ENCODE measurements at regions not wholly inside any gene's neighbourhood (a gene's known extent, or its start where the extent isn't known, plus 50 kb on each side); places are given as distances from the start of the nearest gene placed in this dataset.

DNA sequence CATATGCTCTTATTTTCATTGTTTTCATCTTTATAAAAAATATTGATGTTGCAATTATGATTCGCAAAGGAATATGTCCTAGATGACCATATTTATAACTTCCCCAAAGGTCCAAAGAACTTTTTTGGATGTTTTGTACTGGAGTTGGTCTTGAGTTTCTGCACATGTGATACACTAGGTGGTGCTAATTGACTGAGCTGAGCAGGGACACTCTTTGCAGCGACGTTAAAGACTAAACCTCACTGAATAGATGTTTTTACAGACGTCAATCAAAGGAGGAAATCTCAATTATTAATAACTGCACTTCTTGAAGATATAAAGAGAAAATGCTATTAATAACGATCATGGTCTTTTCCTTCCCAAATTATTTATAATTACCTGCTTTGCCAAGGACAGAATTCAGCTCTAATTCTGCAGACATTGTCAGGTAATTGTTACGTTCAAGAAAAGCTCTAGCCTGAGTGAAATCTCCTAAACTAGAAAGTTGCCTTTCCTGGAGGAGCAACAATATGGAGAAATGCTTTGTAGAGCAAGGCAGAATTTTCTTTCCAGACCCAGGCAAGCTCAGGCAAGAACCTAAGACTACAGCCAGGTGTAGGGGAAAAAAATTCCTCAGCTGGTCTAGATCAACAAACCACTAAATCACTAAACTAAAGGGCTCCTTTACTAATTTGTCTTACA lies 119.3 kb upstream of the RBBP8 start:
- 39% methylated on average over 2 of the region's 6 CpGs for WGBS
- H3K79me1 ChIP-seq (replicated peaks; ENCODE audit: low read length, poor library complexity, severe bottlenecking) = no peaks in the 10 kb centered on the region
- no peak overlapping the region for H3K4me2 ChIP-seq (ENCODE audit: low read length, poor library complexity, severe bottlenecking)

DNA sequence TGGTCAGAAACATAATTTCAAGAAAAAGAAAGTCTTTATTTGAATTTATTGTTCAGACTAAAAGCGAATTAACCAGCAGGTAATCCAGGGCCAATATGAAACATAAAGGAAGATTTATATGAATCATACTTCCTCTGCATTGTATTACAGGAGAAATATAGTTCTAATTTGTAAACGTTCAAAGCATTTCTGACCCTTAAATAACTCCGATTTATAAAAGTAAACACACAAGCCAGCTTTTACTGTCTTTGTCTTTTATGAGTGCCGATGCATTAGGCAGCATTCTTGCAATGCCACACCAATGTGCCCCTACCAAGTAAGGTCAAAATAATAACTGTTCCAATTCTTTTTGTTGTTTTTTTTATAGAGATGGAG lies 118.8 kb upstream of the RBBP8 start:
- H3K27me3 ChIP-seq (ENCODE audit: control insufficient read depth in 1 of 2, insufficient read depth in 1 of 2, low read length in 2 of 2) = peaks cover 0 to 4% of the 10 kb centered on the region in 2 experiments
- WGBS = 77% methylated on average over 2 of the region's 4 CpGs

More for the DNA sequence above, 119.3 kb upstream of the RBBP8 start:
- H4K8ac ChIP-seq (ENCODE audit: low read length) = no peak overlapping the region
- H3K4me3 ChIP-seq (ENCODE audit: insufficient read depth in 1 of 2, low read depth in 1 of 2, low read length in 2 of 2) = no peak overlapping the region
- peaks cover 3% of the 10 kb centered on the region for H3K4me1 ChIP-seq (ENCODE audit: control insufficient read depth, insufficient read depth, low read depth, low read length)
- H3K9me3 ChIP-seq (ENCODE audit: control insufficient read depth, low read length) = no peaks in the 10 kb centered on the region
- H3K9ac ChIP-seq (ENCODE audit: low read length) = no peak overlapping the region
- no peak overlapping the region for H2BK120ac ChIP-seq (ENCODE audit: low read depth, low read length)
- no peak overlapping the region for H3K18ac ChIP-seq (ENCODE audit: low read depth in 1 of 2, low read length in 2 of 2)
- H2AK5ac ChIP-seq (ENCODE audit: low read length, severe bottlenecking) = no peak overlapping the region
- no peaks in the 10 kb centered on the region for H3K36me3 ChIP-seq (ENCODE audit: control insufficient read depth in 1 of 2, insufficient read depth in 2 of 2, low read depth in 1 of 2, low read length in 2 of 2)
- no peak overlapping the region for H2BK5ac ChIP-seq (ENCODE audit: low read depth, low read length, poor library complexity, severe bottlenecking)
- H4K91ac ChIP-seq (ENCODE audit: low read length) = no peak overlapping the region
- H3K23ac ChIP-seq (ENCODE audit: low read length in 2 of 2) = no peak overlapping the region
- no peak overlapping the region for H2AFZ ChIP-seq (ENCODE audit: low read depth, low read length)
- H3K27ac ChIP-seq (ENCODE audit: low read length, poor library complexity, severe bottlenecking) = no peak overlapping the region
- no peak overlapping the region for H2BK12ac ChIP-seq (ENCODE audit: low read length in 2 of 2)
- DNase-seq = peak; percentile 36
- H3K4ac ChIP-seq (ENCODE audit: low read depth in 1 of 2, low read length in 2 of 2) = no peak overlapping the region
- H2BK15ac ChIP-seq (ENCODE audit: low read depth, poor library complexity, severe bottlenecking) = no peak overlapping the region
- peaks cover 0 to 4% of the 10 kb centered on the region in 2 experiments for H3K27me3 ChIP-seq (ENCODE audit: control insufficient read depth in 1 of 2, insufficient read depth in 1 of 2, low read length in 2 of 2)
- no peak overlapping the region for H3K14ac ChIP-seq (ENCODE audit: low read length in 2 of 2)

DNA sequence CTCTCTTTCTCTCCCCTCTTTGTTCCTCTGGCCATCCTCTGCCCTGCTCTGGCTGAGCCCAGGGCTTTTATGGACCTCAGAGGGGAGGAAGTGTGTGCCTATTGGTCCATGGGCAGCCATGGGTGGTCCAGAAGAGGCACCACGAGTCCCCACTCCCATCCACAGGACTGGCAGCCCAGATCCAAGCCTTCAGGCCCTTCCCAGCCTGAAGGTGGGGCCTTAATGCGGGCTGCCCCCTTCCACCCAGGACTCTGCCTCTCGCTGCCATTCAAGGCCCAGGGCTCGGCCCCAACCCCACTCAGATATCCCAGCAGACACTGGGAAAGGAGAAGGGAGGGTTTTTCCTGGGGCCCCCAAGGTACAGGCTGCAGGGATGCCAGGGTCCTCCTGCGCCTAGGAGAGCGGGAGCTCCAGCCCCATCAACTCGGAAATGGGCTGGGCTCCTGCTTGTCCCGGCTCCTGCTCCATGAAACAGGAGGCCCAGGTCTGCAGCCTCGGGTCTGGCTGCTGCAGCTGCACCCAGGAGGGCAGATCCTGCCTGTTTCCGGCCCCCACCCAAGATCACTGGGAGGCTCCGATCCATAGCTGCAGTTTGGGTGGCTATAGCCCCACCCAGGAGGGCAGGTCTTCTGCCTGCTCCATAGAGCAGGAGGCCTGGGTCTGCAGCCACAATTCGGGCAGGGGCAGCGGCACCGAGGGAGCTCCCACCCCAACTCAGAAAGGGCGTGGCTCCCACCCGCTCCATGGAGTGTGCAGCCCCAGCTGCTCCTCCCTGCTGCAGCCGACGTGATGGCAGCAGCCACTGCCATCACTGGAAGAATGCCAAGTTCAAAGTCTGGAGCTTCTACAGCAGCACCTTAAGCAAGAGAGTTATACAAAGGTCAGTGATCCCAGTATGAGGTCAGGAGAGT lies 116.6 kb upstream of the RBBP8 start:
- H3K9me3 ChIP-seq (ENCODE audit: control insufficient read depth, low read length) = no peaks in the 10 kb centered on the region
- H2BK120ac ChIP-seq (ENCODE audit: low read depth, low read length) = peak overlapping the region; percentile 19
- H3K79me1 ChIP-seq (replicated peaks; ENCODE audit: low read length, poor library complexity, severe bottlenecking) = no peaks in the 10 kb centered on the region
- H2AK5ac ChIP-seq (ENCODE audit: low read length, severe bottlenecking) = peak overlapping the region; percentile 63
- H3K18ac ChIP-seq (ENCODE audit: low read depth in 1 of 2, low read length in 2 of 2) = no peak overlapping the region
- no peak overlapping the region for H3K4me2 ChIP-seq (ENCODE audit: low read length, poor library complexity, severe bottlenecking)
- H2BK15ac ChIP-seq (ENCODE audit: low read depth, poor library complexity, severe bottlenecking) = no peak overlapping the region
- H3K9ac ChIP-seq (ENCODE audit: low read length) = no peak overlapping the region
- WGBS = 79% methylated on average over 16 of the region's 18 CpGs
- H2AFZ ChIP-seq (ENCODE audit: low read depth, low read length) = no peak overlapping the region
- H3K4ac ChIP-seq (ENCODE audit: low read depth in 1 of 2, low read length in 2 of 2) = no peak overlapping the region
- no peak overlapping the region for H2BK12ac ChIP-seq (ENCODE audit: low read length in 2 of 2)
- peaks cover 5% of the 10 kb centered on the region for H3K4me1 ChIP-seq (ENCODE audit: control insufficient read depth, insufficient read depth, low read depth, low read length)
- H4K8ac ChIP-seq (ENCODE audit: low read length) = no peak overlapping the region
- H3K27ac ChIP-seq (ENCODE audit: low read length, poor library complexity, severe bottlenecking) = no peak overlapping the region
- no peak overlapping the region for H3K14ac ChIP-seq (ENCODE audit: low read length in 2 of 2)
- H4K91ac ChIP-seq (ENCODE audit: low read length) = no peak overlapping the region
- peaks cover 0 to 4% of the 10 kb centered on the region in 2 experiments for H3K27me3 ChIP-seq (ENCODE audit: control insufficient read depth in 1 of 2, insufficient read depth in 1 of 2, low read length in 2 of 2)
- H3K4me3 ChIP-seq (ENCODE audit: insufficient read depth in 1 of 2, low read depth in 1 of 2, low read length in 2 of 2) = no peak overlapping the region
- no peak for DNase-seq
- H2BK5ac ChIP-seq (ENCODE audit: low read depth, low read length, poor library complexity, severe bottlenecking) = no peak overlapping the region
- no peak overlapping the region for H3K23ac ChIP-seq (ENCODE audit: low read length in 2 of 2)
- no peaks in the 10 kb centered on the region for H3K36me3 ChIP-seq (ENCODE audit: control insufficient read depth in 1 of 2, insufficient read depth in 2 of 2, low read depth in 1 of 2, low read length in 2 of 2)

More for the DNA sequence above, 118.8 kb upstream of the RBBP8 start:
- Histone ChIP-seq H2BK5ac (ENCODE audit: low read depth, low read length, poor library complexity, severe bottlenecking) (no peak overlapping the region), H3K4me2 (ENCODE audit: low read length, poor library complexity, severe bottlenecking) (no peak overlapping the region), H2BK15ac (ENCODE audit: low read depth, poor library complexity, severe bottlenecking) (no peak overlapping the region), H2AFZ (ENCODE audit: low read depth, low read length) (no peak overlapping the region), H3K18ac (ENCODE audit: low read depth in 1 of 2, low read length in 2 of 2) (no peak overlapping the region), H3K4ac (ENCODE audit: low read depth in 1 of 2, low read length in 2 of 2) (no peak overlapping the region), H3K9me3 (ENCODE audit: control insufficient read depth, low read length) (no peaks in the 10 kb centered on the region), H3K14ac (ENCODE audit: low read length in 2 of 2) (no peak overlapping the region), H4K91ac (ENCODE audit: low read length) (no peak overlapping the region), H4K8ac (ENCODE audit: low read length) (no peak overlapping the region), H3K79me1 (replicated peaks; ENCODE audit: low read length, poor library complexity, severe bottlenecking) (no peaks in the 10 kb centered on the region), H3K23ac (ENCODE audit: low read length in 2 of 2) (no peak overlapping the region), H3K4me3 (ENCODE audit: insufficient read depth in 1 of 2, low read depth in 1 of 2, low read length in 2 of 2) (no peak overlapping the region), H3K4me1 (ENCODE audit: control insufficient read depth, insufficient read depth, low read depth, low read length) (peaks cover 3% of the 10 kb centered on the region), H3K27ac (ENCODE audit: low read length, poor library complexity, severe bottlenecking) (no peak overlapping the region), H2AK5ac (ENCODE audit: low read length, severe bottlenecking) (no peak overlapping the region), H3K36me3 (ENCODE audit: control insufficient read depth in 1 of 2, insufficient read depth in 2 of 2, low read depth in 1 of 2, low read length in 2 of 2) (no peaks in the 10 kb centered on the region), H2BK120ac (ENCODE audit: low read depth, low read length) (no peak overlapping the region), H2BK12ac (ENCODE audit: low read length in 2 of 2) (no peak overlapping the region), H3K9ac (ENCODE audit: low read length) (no peak overlapping the region)
- DNase-seq = no peak

DNA sequence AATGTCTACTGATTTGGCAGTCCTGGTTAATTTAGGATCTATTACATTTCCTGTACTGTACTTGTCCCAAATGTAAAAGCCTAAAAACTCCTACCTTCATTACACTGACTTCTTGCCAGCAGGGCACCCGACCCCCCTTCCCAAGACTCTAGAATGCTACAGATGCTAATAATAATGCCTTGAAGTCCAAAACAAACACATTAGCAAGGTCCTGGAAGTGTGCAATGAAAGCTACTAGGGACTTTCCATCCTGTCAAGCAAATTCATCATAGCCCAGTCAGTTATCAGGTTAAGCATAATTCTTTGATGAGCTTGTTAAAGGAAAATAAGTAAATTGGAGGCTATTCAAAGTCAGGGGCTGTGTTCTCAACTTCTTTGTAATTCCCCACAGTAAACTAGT lies 115.3 kb upstream of the RBBP8 start:
- no peaks in the 10 kb centered on the region for H3K36me3 ChIP-seq (ENCODE audit: control insufficient read depth in 1 of 2, insufficient read depth in 2 of 2, low read depth in 1 of 2, low read length in 2 of 2)
- 76% methylated on average over 1 of the region's 1 CpG for WGBS
- no peak overlapping the region for H3K23ac ChIP-seq (ENCODE audit: low read length in 2 of 2)
- no peak overlapping the region for H3K14ac ChIP-seq (ENCODE audit: low read length in 2 of 2)
- no peak overlapping the region for H2BK15ac ChIP-seq (ENCODE audit: low read depth, poor library complexity, severe bottlenecking)
- DNase-seq = no peak
- H4K91ac ChIP-seq (ENCODE audit: low read length) = no peak overlapping the region
- no peaks in the 10 kb centered on the region for H3K79me1 ChIP-seq (replicated peaks; ENCODE audit: low read length, poor library complexity, severe bottlenecking)
- no peak overlapping the region for H3K18ac ChIP-seq (ENCODE audit: low read depth in 1 of 2, low read length in 2 of 2)
- H3K4me2 ChIP-seq (ENCODE audit: low read length, poor library complexity, severe bottlenecking) = no peak overlapping the region
- no peak overlapping the region for H2AK5ac ChIP-seq (ENCODE audit: low read length, severe bottlenecking)
- no peak overlapping the region for H3K9ac ChIP-seq (ENCODE audit: low read length)
- H3K4ac ChIP-seq (ENCODE audit: low read depth in 1 of 2, low read length in 2 of 2) = no peak overlapping the region
- no peak overlapping the region for H2BK5ac ChIP-seq (ENCODE audit: low read depth, low read length, poor library complexity, severe bottlenecking)
- no peak overlapping the region for H3K27ac ChIP-seq (ENCODE audit: low read length, poor library complexity, severe bottlenecking)
- peaks cover 0 to 4% of the 10 kb centered on the region in 2 experiments for H3K27me3 ChIP-seq (ENCODE audit: control insufficient read depth in 1 of 2, insufficient read depth in 1 of 2, low read length in 2 of 2)
- H4K8ac ChIP-seq (ENCODE audit: low read length) = no peak overlapping the region
- H3K4me1 ChIP-seq (ENCODE audit: control insufficient read depth, insufficient read depth, low read depth, low read length) = peaks cover 5% of the 10 kb centered on the region
- no peak overlapping the region for H3K4me3 ChIP-seq (ENCODE audit: insufficient read depth in 1 of 2, low read depth in 1 of 2, low read length in 2 of 2)
- no peak overlapping the region for H2BK12ac ChIP-seq (ENCODE audit: low read length in 2 of 2)
- H2BK120ac ChIP-seq (ENCODE audit: low read depth, low read length) = no peak overlapping the region
- H2AFZ ChIP-seq (ENCODE audit: low read depth, low read length) = no peak overlapping the region
- no peaks in the 10 kb centered on the region for H3K9me3 ChIP-seq (ENCODE audit: control insufficient read depth, low read length)

All from mesenchymal stem cell (in vitro differentiated cells and primary cell).